Panc1 (cell line): ENCODE measurements at regions not wholly inside any gene's neighbourhood (a gene's known extent, or its start where the extent isn't known, plus 50 kb on each side); places are given as distances from the start of the nearest gene placed in this dataset.

Experiments used
- ATAC-seq: fragments of 200-7000 bp; cut with Tn5 transposase; 2 replicates; pipeline ENCODE4 v1.9.1; 2020; ENCODE audit warnings: mild to moderate bottlenecking, moderate library complexity
- BruUV-seq: library from RNA; stranded (reverse); fragments of 400-500 nt; replicated peaks from 2 replicates; lab custom pipeline; 2021; lab: Mats Ljungman, UMichigan
- CTCF ChIA-PET: fragments of 300-600 bp; sonication (Branson Sonifier 250); formaldehyde crosslinking; loops from one replicate; lab custom pipeline; 2022; ENCODE audit warnings: antibody characterized with exemption; lab: Charles Lee
- POLR2A ChIA-PET: fragments of 300-600 bp; sonication (Branson Sonifier 250); formaldehyde crosslinking; loops from one replicate; lab custom pipeline; 2022; ENCODE audit warnings: antibody characterized with exemption; lab: Charles Lee
- DNase-seq: peaks from one replicate; pipeline ENCODE4 v3.0.0-alpha.2; 2010; ENCODE audit warnings: low read depth, low spot score
- H3K27ac ChIP-seq: 2 replicates; pipeline ENCODE4 v1.5.1; 2011; ENCODE audit warnings: mild to moderate bottlenecking, low read length, inconsistent platforms
- H3K27me3 ChIP-seq: fragments of 200-500 bp; sonication (Bioruptor generic); 2 replicates; pipeline ENCODE4 v1.6.0; 2014; ENCODE audit warnings: low read length, inconsistent platforms; ENCODE audit not compliant: control insufficient read depth, insufficient read depth
- H3K36me3 ChIP-seq: fragments of 200-500 bp; sonication (Bioruptor generic); 2 replicates; pipeline ENCODE4 v1.5.1; 2014; ENCODE audit warnings: inconsistent platforms, mild to moderate bottlenecking, low read length, moderate library complexity; ENCODE audit not compliant: control insufficient read depth, insufficient read depth
- H3K4me1 ChIP-seq: 2 replicates; pipeline ENCODE4 v1.5.1; 2011; ENCODE audit warnings: inconsistent platforms, mild to moderate bottlenecking, low read length, moderate library complexity; ENCODE audit not compliant: control insufficient read depth, insufficient read depth
- H3K4me3 ChIP-seq, 2 experiments: 2 replicates each; pipeline ENCODE4 v1.5.1; 2011 to 2012; ENCODE audit warnings: low read depth in 2 of 2, low read length in 2 of 2, mild to moderate bottlenecking in 2 of 2, inconsistent platforms in 1 of 2, moderate library complexity in 1 of 2
- H3K9me3 ChIP-seq: fragments of 200-500 bp; sonication (Bioruptor generic); 2 replicates; pipeline ENCODE4 v1.5.1; 2014; ENCODE audit warnings: low read depth, mild to moderate bottlenecking, inconsistent platforms, low read length, moderate library complexity; ENCODE audit not compliant: control insufficient read depth, insufficient read depth
- CTCF ChIP-seq: fragments of 450-650 bp; IDR thresholded peaks from 2 replicates; pipeline ENCODE4 v1.5.1; 2017; ENCODE audit warnings: mild to moderate bottlenecking
- POLR2AphosphoS5 ChIP-seq: IDR thresholded peaks from 2 replicates; pipeline ENCODE4 v1.6.1; 2012; ENCODE audit warnings: mild to moderate bottlenecking, low read depth, low read length, moderate library complexity
- REST ChIP-seq, 2 experiments: IDR thresholded peaks; 2 replicates each; pipeline ENCODE4 v1.6.1; 2011 to 2012; ENCODE audit warnings: low read depth in 2 of 2, control low read depth in 1 of 2, low read length in 1 of 2, mild to moderate bottlenecking in 1 of 2, moderate library complexity in 1 of 2; ENCODE audit not compliant: insufficient read depth in 1 of 2
- SIN3A ChIP-seq: IDR thresholded peaks from 2 replicates; pipeline ENCODE4 v1.6.1; 2012; ENCODE audit warnings: low read depth, mild to moderate bottlenecking, low read length, moderate library complexity, borderline replicate concordance; ENCODE audit not compliant: insufficient read depth
- TCF7L2 ChIP-seq: IDR thresholded peaks from 2 replicates; pipeline ENCODE4 v1.6.1; 2011; ENCODE audit warnings: mild to moderate bottlenecking, low read depth, low read length, inconsistent platforms
- in situ Hi-C: cut with HindIII; loops from 2 replicates; pipeline ENCODE4 v1.10.0; 2016; ENCODE audit warnings: low sequenced_read_pairs, low pct_unique_long_range_greater_than_20kb
- intact Hi-C: fragments of 100-400 bp; cut with micrococcal nuclease; formaldehyde crosslinking; loops from one replicate; pipeline ENCODE4 v1.10.0; 2022; ENCODE audit not compliant: unreplicated experiment

DNA sequence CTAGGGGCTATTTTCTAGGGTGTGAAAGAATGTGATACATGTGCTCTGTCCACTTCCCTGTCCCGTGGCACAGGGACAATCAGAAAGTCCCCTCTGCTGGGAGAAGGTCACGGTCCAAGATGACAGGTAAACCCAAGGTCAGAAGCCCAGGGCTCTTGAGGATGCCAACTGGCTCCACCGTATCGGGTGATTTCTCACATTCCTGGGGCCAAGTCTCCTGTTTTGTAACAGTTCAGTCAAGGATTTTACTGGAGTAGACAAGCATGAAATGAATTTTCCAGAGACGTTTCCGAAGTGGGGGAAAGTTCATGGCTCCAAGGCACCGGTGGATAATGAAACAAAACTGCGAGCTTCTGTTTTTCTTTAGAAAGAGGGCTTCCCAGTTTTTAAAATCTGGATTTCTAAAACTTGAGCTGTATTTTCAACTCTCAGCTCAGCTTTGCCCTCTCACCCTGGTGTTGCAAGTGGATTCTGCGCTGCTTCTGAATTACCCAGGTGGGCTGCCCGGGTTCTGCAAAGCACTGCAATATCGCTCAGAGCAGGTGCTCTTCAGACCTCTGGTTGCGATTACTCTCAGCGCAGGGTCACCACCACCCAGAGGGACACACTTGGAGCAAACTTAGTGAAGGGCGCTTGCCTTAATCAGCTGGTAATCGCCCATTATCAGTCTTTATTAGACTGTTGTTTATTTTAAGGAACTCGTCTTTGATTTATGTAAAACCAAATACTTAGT lies 64.4 kb upstream of the TMEM170B start:
- H3K27me3 ChIP-seq: peaks cover 5% of the 10 kb centered on the region
- ChIA-PET CTCF (no interaction called here), POLR2A (no interaction called here)
- TF ChIP-seq TCF7L2 (no peak), SIN3A (no peak), CTCF (no peak), POLR2AphosphoS5 (no peak), REST (IDR thresholded peaks at IDR 0.05; ENCODE audit: insufficient read depth in 1 of 2, low read depth in 2 of 2, low read length in 1 of 2) (no peak)
- intact Hi-C loops: no loop called here
- ATAC-seq (no peak), DNase-seq (no peak)
- H3K9me3 ChIP-seq: no peaks in the 10 kb centered on the region
- H3K4me3 ChIP-seq: no peak overlapping the region
- no peak overlapping the region for H3K27ac ChIP-seq
- BruUV-seq: no TSS peak
- H3K4me1 ChIP-seq: no peaks in the 10 kb centered on the region
- H3K36me3 ChIP-seq: no peaks in the 10 kb centered on the region
- in situ Hi-C loops: no loop called here

DNA sequence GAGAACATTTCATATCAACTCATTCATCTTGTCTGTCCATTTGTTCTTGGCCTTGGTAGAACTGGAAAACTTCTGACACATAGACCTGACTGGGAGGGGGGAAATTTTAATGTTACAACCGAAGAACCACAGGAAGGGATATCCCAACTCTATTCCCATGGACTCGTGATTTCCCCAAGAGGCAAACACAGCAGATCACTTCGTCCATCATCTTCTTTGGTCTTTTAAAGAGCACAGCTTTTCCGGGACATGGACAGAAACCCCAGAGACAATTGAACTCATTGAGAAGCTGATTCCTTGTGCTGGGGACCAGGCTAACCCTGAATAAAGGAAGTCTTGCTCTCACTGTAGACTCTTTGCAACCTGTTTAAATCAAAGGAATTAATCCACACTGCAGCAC lies 66.3 kb upstream of the TMEM170B start:
- ATAC-seq (no peak), DNase-seq (no peak)
- H3K4me1 ChIP-seq: no peaks in the 10 kb centered on the region
- ChIA-PET POLR2A (no interaction called here), CTCF (no interaction called here)
- in situ Hi-C loops (no loop called here), intact Hi-C loops (no loop called here)
- H3K4me3 ChIP-seq: no peak overlapping the region
- H3K9me3 ChIP-seq: no peaks in the 10 kb centered on the region
- peaks cover 5% of the 10 kb centered on the region for H3K27me3 ChIP-seq
- BruUV-seq: no TSS peak
- no peak for TF ChIP-seq TCF7L2
- no peak for TF ChIP-seq POLR2AphosphoS5
- TF ChIP-seq CTCF: no peak
- TF ChIP-seq SIN3A: no peak
- TF ChIP-seq REST (IDR thresholded peaks at IDR 0.05; ENCODE audit: insufficient read depth in 1 of 2, low read depth in 2 of 2, low read length in 1 of 2): no peak
- no peaks in the 10 kb centered on the region for H3K36me3 ChIP-seq
- H3K27ac ChIP-seq: no peak overlapping the region
